ENCODE measurements at regions not wholly inside any gene's neighbourhood (a gene's known extent, or its start where the extent isn't known, plus 50 kb on each side); places are given as distances from the start of the nearest gene placed in this dataset.

DNA sequence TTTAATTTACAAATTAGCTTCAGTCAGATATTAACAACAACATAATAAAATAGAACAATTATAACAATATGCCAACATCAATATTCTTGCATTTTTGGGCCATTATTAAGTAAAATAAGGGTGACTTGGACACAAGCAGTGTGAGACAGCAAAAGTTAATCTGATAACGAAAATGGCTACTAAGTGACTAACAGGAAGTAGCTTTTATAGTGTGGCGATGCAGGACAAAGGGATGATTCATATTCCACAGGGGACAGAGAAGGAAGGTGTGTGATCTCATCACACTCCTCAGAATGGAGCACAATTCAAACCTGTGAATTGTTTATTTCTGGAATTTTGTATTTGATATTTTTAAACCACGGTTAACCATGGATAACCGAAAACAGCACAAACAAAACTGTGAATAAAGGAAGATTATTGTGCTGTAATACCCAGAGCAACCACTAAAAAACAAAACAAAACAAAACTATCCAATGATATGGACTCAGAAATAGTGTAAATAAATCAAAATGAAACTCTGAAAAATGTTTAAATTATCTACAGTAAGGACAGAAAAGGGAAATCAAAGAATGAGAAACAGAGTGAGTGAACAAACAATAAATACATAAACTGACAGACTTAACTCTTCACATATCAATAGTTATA, 66.9 kb upstream of the TFEC start:
- no peak for TF ChIP-seq CTCF (IDR thresholded peaks at IDR 0.05; ENCODE audit: extremely low read depth, missing control alignments)
- no peak for DNase-seq (ENCODE audit: low spot score)

GRCh38 chr7:116098175-116098574, 67.6 kb upstream of the TFEC start:
- no peak for DNase-seq (ENCODE audit: low spot score)
- no peak for TF ChIP-seq CTCF (IDR thresholded peaks at IDR 0.05; ENCODE audit: extremely low read depth, missing control alignments)

GRCh38 chr7:116100626-116101025, 70.1 kb upstream of the TFEC start:
- no peak for DNase-seq (ENCODE audit: low spot score)
- TF ChIP-seq CTCF (IDR thresholded peaks at IDR 0.05; ENCODE audit: extremely low read depth, missing control alignments) = no peak

DNA sequence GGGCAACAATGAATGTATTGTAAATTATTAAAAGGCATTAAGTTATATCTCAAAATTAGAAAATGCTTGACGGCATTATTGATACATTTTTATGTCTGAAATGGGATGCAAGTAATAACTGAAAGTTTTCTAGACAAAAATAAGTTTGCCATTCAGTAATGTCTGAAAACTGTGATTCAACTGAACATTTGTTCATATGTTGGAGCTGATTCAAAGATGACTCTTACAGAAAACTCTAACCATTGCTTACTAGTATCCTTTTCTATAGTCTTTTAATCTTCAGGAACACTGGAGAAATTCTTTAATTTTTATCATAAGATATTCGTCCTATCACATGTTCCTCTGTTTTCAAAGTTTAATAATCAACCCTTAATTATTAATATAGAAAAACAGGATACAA, 71.1 kb upstream of the TFEC start:
- no peak for TF ChIP-seq CTCF (IDR thresholded peaks at IDR 0.05; ENCODE audit: extremely low read depth, missing control alignments)
- DNase-seq (ENCODE audit: low spot score) = no peak

DNA sequence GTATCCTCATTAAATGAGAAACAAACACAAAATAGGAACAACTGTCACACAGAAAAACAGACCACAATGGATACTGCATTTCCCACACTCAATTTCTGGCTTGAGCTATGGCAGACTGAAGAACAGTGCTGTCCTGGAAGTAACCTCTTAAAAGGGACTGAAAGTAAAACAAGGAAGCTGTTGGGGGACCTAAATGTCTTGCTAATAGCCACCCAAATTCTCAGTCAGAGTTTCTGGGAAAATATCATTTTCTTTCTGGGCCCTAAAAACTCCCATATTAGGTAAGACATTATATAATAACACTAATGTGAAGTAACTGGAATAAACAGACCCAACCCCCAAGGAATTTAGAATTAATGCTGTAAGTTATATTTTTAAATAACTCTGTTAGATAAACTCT, 80.9 kb upstream of the TFEC start:
- no peak for TF ChIP-seq CTCF (IDR thresholded peaks at IDR 0.05; ENCODE audit: extremely low read depth, missing control alignments)
- DNase-seq (ENCODE audit: low spot score) = no peak

DNA sequence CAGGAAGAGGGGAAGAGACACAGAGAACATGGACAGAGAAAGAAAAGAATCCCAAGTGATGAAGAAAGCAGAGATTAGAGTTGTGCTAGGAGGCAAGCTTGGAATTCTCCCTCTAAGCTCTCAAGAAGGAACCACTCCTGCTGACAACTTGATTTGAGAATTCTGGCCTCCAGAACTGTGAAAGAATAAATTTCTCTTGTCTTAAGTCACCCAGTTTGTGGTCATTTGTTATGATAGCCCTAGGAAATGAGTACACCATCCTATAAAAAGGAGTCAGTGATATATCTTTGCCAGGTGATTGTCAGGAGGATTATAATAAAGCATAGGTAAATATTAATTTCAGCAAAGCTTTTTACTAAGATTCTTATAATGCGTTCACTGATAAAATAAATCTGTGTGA, 82.7 kb upstream of the TFEC start:
- TF ChIP-seq CTCF (IDR thresholded peaks at IDR 0.05; ENCODE audit: extremely low read depth, missing control alignments) = no peak

GRCh38 chr7:116120839-116121238, 89.5 kb upstream of the TES start:
- no peak for DNase-seq (ENCODE audit: low spot score)
- TF ChIP-seq CTCF (IDR thresholded peaks at IDR 0.05; ENCODE audit: extremely low read depth, missing control alignments) = no peak

More for the DNA sequence above, 82.7 kb upstream of the TFEC start:
- DNase-seq (ENCODE audit: low spot score) = no peak
